DMS153 (cell line): ENCODE measurements at regions not wholly inside any gene's neighbourhood (a gene's known extent, or its start where the extent isn't known, plus 50 kb on each side); places are given as distances from the start of the nearest gene placed in this dataset.

Source experiments
- DNase-seq: peaks from one replicate; lab custom pipeline; 2025; lab: John Stamatoyannopoulos, UW

DNA sequence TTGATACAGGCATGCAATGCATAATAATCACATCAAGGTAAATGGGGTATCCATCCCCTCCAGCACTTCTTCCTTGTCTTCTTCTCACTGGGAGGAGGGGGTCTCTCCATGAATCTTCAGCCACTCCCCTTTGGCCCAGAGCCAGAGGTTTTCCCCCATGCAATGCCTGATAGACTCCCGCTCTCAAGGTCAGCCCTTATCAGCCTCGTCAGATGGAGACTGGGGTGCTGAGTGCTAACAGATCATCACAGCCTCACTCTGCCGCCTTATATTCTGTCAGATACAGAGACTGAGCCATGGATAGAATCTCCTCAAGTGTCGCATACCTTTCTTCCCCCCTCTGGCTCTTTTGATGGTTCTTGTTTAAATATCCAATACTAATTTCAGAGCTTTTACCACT is 503.1 kb downstream of the AACS start:
- no peak for DNase-seq

DNA sequence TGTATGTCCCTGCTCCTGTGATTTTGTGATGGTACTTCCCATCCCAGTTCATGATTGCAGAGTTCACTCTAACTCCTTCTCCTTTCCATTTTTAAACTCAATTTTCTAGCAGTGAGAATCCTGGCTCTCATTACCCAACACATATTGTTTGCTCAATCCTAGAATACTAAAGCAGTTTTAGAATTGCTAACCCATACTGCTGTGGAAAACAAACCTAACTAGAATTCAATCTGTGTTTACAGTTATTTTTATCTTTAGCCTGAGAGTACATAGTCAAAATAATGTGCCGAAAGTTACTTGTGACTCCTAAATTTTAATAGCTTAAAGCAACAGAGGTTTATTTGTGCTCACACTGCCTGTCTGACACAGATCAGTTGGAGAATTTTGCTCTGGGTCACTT is 508.0 kb downstream of the AACS start:
- no peak for DNase-seq

DNA sequence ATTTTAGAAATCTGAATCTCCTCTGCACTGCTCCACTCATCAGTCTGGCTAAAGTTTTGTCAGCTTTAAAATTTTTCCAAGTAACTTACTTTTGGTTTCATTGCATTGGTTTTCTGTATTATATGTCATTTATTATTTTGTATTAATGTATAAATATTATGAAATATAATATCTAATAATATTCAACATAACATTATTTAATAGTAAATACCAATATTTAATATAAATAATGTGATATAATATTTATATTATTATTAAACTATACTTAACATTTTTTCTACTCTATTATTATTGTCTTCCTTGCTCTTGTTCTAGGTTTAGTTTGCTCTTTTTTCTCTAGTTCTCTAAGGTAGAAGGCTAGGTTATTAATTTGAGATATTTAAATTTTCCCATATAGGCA is 512.1 kb downstream of the AACS start:
- DNase-seq = no peak

DNA sequence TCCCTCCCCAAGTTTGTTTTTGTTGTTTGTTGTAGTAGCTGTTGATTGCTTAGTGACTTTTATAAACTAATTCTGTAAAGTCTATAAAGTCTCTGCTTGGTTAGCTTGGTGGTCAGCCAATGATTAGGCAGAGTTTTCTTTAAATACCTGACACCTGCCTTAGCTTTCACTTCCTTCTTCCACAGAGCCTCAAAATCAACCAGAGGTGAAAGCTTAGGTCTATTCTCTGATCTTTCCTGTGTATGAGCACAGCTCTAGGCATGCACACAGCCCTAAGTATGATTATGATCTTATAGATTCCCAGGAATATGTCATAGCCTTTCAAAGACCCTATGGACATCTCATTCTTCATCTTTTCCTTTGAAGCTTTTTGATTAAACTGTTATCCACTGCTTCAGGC is 514.7 kb downstream of the AACS start:
- no peak for DNase-seq

DNA sequence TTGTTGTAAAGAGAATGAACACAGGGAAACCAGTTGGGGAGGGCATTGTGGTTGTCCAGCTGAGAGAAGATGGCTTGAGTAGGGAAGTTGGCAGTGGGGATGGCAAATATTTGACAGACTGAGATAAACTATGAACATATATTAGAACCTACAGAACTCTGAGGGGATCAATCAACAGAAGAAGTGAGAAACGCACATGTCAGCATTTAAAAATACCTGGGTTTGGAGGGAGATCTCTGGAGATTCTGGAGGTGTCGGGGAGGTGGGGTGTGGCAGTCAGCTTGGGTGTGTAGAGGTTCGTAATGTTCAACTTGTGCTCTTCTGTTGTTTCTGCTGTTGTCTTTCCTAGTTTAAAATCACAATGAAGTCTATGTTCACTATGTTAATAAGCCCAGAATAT is 517.8 kb downstream of the AACS start:
- DNase-seq = no peak

DNA sequence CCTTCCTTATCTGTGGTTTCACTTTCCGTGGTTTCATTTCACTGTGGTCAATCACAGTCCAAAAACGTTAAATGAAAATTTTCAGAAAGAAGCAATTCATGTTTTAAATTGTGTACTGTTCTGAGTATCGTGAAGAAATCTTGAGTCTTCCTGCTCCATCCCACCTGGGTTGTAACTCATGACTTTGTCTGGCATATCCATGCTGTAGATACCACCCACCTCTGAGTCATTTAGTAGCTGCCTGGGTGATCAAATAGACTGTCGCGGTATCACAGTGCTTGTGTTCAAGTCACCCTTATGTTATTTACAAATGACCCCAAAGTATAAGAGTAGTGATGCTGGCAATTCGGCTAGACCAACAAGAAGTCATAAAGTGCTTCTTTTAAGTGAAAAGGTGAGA is 521.2 kb downstream of the AACS start:
- DNase-seq = no peak

DNA sequence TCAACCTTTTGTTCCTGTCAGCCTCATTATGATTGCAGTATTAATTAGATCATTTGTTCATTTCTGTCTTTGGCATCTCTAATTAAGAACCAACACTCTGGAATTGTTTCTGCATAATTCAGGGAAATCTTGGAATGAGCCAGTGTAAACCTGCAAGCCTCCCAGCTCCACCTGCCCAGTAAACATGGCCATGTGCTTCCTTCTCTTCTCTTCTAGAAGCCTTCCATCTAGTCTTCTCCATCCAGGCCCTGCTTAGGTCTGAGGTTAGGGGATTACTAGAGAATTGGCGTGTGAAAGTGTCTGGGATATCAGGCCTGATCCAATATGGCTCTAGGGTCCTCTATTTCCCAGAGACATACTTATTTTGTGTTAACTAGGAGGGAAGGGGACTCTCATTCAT is 528.0 kb downstream of the AACS start:
- DNase-seq = no peak

DNA sequence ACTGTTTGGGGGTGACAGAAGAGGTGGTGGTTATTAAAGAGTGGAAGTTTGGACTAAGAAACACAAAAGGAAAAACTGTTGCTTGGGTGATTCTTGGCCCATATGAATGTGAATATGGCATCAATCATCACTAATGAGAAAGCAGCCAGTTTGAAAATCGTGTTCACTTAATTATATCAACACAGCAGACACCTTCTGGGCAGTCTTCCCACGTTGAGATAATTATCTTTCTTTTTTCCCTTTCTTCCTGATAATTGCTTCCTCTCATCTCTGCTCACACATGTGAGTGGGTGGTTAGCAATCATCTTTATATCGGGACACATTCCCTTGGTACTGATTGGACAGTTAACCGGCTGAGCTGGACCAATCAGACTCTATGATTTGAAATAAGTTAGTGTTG is 539.7 kb downstream of the AACS start:
- DNase-seq = no peak

DNA sequence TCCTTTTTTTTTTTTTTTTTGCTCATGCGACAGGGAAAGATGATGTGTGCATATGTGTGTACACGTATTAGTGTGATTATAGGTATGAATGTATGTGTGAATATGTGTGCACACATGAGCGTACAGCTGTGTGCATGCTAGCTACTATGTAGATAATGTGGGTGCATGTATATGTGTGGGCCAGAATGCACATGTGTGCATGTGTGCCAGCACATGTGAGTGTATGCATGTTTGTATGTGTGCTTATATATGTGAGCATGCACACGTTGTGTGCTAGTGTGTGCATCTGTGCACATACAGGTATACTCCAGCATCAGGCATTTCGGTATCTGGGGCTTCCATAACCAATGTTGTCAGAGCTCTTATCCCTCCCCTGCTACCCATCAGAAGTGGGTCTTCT is 541.1 kb downstream of the AACS start:
- DNase-seq = no peak

DNA sequence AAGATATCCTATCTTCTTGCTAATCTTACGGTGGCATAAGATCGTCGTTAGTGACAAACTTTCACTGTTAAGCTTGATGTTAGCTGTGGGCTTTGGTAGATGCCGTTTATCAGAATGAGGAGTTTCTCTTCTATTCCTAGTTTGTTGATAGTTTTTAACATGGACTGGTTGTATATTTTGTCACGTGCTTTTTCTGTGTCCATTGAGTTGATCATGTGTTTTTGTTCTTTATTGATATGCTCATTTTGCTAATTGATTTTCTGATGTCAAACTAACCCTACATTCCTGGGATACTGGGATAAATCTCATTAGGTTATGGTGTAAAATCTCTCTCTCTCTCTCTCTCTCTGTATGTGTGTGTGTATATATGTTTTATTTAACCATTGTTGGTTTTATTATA is 545.1 kb downstream of the AACS start:
- DNase-seq = no peak

DNA sequence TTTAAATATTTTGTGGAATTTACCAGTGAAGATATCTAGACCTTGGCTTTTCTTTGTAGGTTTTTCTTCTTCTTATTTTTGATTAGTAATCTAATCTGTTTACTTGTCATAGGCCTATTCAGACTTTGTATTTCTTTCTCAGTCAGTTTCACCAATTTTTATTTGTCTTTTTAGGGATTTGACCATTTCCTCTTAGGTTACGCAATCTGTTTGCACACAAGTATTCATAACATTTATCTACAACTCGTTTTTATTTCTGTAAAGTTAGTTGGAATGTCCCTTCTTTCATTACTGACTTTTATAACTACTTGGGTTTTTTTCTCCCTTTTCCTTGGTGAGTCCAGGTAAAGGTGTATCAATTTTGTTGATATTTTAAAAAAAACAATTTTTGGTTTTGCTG is 545.7 kb downstream of the AACS start:
- no peak for DNase-seq

DNA sequence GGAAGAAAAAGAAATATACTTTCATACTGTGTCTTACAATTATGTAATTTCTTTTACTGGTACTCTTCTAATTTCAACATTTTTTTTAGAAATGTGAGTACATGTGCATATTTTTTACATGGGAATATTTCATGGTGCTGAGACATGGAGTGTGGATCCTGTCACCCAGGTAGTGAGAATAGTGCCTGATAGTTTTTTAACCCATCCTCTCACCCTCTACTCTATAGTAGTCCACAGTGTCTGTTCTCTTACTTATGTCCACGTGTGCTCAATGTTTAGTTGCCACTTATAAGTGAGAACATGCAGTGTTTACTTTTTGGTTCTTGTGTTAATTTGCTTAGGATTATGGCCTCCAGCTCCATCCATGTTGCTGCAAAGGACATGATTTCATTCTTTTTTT is 548.8 kb downstream of the AACS start:
- DNase-seq = no peak

DNA sequence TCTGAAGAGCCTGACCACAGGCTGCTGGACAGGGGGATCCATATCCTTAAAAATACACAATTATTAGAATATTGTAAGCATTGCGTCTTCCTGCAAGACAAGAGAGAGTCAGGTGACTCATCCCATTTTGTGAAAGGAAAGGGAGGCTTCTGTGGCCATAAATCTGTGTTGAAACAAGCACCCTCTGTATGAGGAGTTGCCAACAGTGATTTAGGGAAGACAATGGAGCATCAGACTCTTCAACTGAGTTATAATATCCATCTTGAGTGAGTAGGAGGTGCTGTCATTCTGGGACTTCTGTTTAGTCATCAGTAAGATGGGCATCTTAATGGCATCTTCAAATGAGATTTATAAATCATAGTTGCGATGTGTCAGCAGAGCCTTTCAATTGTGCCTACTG is 554.5 kb downstream of the AACS start:
- DNase-seq = no peak

DNA sequence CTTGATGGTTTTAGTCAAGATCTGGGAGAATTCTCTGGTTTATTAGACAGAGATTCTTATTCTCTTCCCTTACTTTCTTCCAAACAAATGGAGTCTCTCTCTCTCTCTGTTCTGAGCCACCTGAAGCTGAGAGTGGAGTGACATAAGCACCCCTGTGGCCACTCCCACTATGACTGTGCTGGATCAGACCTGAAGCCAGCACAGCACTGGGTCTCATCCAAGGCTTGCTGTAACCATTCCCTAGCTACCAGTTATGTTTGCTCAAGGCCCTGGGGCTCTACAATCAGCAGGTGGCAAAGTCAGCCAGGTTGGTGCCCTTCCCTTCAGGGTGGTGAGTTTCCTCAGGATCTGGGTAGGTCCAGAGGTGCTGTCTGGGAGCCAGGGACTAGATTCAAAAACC is 568.5 kb downstream of the AACS start:
- no peak for DNase-seq

DNA sequence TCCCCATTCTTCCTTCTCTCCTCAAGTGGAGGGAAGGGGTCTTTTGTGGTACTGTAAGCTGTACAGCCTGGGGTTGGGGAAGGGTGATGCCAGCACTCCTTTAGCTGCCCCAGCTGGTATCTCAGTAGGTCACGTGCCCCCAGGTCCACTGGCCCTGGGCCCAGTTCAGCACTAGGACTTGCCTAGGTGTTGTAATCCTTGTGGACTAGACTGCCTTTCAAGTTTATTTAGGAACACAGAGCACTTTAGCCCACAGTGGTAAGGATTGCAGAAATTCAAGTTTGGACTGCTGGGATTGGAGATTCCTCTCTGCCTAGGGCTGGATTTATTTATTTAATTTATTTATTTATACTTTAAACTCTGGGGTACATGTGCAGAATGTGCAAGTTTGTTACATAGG is 569.6 kb downstream of the AACS start:
- DNase-seq = no peak

DNA sequence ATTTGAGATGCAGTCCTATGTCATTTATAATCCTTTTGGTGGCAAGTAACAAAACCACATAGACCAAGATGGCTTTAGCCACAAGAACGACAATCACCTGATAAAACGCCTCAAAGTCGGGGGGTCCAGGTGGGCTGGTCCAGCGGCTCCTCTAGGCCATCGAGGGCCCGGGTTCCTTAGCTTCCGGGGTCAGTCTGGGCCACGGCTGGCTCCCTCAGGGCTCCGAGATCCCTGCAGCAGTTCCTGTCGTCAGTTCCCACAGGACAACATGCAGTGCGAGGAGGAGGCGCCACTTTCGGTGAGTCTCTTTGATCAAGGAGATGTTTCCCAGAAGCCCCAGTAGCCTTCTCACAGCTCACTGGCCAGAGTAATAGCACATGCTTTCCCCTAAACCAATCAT is 574.6 kb downstream of the AACS start:
- no peak for DNase-seq

DNA sequence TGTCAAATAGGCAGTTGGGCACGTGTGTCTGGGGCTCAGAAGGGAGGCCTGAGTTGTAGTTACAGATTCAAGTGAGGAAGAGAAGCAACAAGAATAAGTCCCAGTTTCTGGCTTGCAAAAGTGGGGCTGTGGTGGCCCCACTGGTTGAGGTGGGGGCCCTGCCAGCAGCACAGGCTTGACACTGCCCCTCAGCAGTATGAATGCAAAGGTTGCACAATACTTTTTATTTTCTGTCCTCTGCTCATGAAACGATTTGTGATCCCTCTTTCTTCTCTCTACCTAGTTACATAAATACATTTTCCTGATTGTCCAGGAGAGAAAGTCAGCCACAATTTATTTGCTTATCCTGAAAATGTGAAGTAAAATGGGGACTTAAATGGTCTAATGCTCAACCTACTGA is 577.8 kb downstream of the AACS start:
- no peak for DNase-seq

DNA sequence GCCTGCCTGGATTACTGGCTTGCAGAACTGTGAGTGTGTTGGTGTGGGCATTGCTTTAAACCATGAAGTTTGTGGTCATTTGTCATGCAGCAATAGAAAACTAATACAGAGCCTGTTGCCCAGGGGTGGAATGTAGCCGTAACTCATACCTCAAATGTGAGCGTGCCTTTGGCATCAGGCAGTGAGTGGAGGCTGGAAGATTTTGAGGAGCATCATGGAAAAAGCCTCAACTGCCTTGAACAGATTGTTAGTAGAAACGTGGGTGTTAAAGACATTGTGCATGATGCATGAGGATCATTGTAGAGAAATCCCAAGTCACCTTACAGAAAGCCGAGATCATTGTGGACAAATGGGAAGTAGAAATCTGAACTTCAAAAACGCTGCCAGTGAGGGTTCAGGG is 580.5 kb downstream of the AACS start:
- DNase-seq = no peak

DNA sequence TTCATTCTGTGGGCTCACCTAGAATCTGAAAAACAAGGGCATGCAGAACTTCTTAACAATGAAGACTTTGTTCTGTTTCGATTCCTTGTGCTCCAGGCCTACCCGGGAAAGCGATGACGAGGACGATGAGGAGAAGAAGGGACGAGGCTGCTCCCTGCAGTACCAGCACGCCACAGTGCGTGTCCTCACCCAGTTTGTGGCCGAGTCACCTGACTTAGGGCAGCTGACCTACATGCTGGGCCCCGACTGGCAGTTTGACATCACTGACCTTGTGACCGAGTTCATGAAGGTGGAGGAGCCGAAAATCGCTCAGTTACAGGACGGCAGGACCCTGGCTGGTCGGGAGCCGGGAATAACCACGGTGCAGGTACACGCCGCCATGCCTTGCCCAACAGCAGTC is 585.4 kb downstream of the AACS start:
- DNase-seq = no peak

DNA sequence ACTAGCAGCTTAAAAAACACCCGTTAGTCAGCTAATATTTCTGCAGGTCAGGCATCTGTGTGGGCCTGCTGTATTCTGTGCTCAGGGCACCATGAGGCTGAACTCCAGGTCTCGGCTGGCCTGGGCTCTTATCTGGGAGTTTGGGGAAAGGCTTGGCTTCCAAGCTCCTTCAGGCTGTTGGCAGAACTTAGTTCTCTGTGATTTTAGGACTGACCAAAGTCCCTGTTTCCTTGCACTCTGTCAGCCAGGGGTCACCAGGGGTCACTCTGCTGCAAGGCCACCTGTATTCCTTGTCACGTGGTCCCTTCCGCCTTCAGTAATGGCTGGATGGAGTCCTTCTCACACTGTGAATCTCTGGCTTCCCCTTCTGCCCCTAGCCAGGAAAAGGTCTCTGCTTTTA is 586.4 kb downstream of the AACS start:
- no peak for DNase-seq

DNA sequence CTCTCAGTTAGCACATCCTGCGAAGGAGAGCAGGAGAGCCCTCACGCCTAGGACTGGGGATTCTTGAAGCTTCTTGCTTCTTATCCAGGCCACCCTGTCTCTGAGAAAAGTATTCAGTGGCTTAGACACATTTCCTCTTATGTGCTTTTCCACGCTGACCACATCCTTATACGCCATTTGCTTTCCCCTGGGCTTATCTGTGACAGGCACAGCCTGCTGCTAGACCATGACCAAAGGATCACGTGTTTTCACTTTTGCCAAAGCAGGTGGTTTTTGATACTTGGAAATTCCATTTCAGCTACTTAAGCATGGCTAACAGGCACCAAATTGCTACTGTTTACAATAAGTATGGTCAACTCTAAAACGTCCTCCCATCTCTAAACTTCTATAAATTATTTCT is 587.4 kb downstream of the AACS start:
- DNase-seq = no peak

DNA sequence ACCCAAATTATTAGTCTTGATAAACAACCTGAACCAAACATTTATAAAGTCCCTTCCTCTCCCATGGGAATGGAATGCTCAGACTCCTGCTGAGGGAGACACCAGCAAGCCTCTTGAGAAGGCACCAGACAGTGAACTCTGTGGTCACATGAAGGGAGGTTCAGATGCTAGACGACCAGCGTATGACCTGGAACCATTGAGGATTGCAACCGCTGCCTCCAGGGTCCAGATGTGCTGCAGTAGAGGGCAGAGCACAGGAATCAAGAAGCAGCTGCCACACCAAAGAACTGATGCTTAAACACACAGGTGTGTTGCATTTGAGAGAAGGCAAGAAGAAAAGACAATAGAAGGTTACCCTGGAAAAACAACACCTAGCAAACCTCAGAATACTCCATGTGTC is 592.4 kb downstream of the AACS start:
- DNase-seq = no peak

DNA sequence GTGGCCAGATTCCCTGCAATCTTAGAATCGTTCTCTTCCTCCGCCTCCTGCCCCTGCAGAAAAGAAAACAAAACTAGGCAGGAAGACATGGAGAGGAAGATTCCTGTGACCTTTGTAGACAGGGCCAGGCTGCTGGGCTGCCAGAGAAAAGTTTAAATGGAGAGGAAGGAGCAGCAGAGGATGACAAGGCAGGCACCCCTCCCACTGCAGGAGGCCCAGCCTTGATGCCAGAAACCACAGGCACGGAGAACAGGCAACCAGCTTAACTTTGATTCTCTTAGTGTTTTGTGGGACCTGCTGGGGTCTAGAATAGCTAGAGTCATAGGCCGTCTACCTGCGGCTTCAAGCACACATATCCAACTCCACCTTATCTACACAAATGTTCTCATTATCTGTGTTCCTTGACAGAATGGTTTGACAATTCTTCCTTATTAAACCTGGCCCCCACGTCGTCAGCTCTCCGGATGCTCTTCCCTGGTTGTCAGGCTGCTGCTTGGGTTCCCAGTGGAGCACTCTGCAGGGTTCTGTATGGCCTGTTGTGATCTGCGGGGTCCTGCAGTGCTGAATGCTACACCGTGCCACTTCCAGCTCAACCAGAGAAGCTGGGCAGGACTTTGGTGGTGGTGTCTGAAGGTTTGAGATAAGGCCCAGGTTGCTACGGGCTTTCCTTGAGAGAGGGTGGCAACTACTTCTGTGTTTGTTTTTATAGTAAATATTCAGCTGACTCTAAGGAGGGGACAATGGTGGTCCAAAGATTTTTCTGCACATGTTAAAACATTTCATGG is 609.5 kb downstream of the AACS start:
- DNase-seq = no peak

DNA sequence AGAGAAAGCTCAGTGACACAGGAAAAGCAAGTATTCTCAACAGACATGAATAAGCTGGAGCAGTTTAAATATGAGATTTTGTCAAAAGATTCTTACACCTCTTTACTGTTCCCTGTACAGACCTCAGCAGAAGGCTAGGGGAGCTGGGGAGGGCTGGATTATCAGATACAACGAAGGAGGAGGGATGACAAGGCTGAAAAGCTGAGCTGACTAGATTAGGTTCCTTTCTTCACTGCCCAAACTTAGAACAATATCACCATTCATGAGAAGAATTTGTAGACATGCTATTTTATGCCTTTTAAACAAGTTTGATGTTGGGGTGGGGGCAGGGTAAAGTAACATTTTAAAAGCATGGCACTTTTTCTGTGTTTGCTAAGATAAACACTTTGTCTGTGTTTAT is 611.1 kb downstream of the AACS start:
- DNase-seq = no peak

DNA sequence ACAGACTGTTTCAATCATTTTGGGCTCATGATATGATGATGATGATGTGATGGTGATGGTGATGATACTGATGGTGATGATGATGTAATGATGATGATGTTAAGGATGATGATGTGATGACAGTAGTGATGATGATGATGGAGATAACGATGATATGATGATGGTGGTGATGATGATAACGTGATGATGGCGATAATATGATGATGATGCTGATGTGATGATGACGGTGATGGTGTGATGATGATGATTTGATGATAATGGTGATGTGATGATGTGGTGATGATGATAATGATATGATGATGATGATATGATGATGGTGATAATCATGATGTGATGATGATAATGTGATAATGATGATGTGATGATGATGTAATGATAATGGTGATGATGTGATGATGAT is 612.6 kb downstream of the AACS start:
- DNase-seq = no peak
